GM21526 (cell line): ENCODE measurements at regions not wholly inside any gene's neighbourhood (a gene's known extent, or its start where the extent isn't known, plus 50 kb on each side); places are given as distances from the start of the nearest gene placed in this dataset.

Experiments used
- ATAC-seq: cut with Tn5 transposase; IDR thresholded peaks from one replicate; pipeline ENCODE4 v1.9.1; 2021; ENCODE audit warnings: moderate library complexity; ENCODE audit not compliant: unreplicated experiment, low FRiP score

- ATAC-seq: no peak
These were observed 349.9 kb downstream of the TRIB2 start for GRCh38 chr2:13066676-13067075.

GRCh38 chr2:13067508-13067907 is 350.8 kb downstream of the TRIB2 start:
- no peak for ATAC-seq

GRCh38 chr2:13089971-13090370 is 373.2 kb downstream of the TRIB2 start:
- no peak for ATAC-seq

GRCh38 chr2:13091455-13091854 is 374.7 kb downstream of the TRIB2 start:
- no peak for ATAC-seq

- no peak for ATAC-seq
These were observed 375.2 kb downstream of the TRIB2 start for GRCh38 chr2:13091861-13092378.

- no peak for ATAC-seq
These were observed 376.8 kb downstream of the TRIB2 start for GRCh38 chr2:13093416-13093991.

- no peak for ATAC-seq
These were observed 385.8 kb downstream of the TRIB2 start for GRCh38 chr2:13102397-13103063.

GRCh38 chr2:13103151-13103550 is 386.4 kb downstream of the TRIB2 start:
- ATAC-seq: no peak

GRCh38 chr2:13103778-13104493 is 387.2 kb downstream of the TRIB2 start:
- ATAC-seq: no peak

GRCh38 chr2:13104723-13105122 is 388.0 kb downstream of the TRIB2 start:
- ATAC-seq: no peak

- peak; percentile 91 for ATAC-seq
These were observed 389.6 kb downstream of the TRIB2 start for GRCh38 chr2:13106302-13106701.

- no peak for ATAC-seq
These were observed 392.8 kb downstream of the TRIB2 start for GRCh38 chr2:13109516-13109915.

- no peak for ATAC-seq
These were observed 394.1 kb downstream of the TRIB2 start for GRCh38 chr2:13110825-13111224.

GRCh38 chr2:13113002-13113401 is 396.3 kb downstream of the TRIB2 start:
- ATAC-seq: no peak

- ATAC-seq: no peak
These were observed 397.7 kb downstream of the TRIB2 start for GRCh38 chr2:13114391-13114790.

GRCh38 chr2:13115643-13116042 is 398.9 kb downstream of the TRIB2 start:
- ATAC-seq: no peak

- no peak for ATAC-seq
These were observed 404.4 kb downstream of the TRIB2 start for GRCh38 chr2:13121096-13121495.

- ATAC-seq: no peak
These were observed 411.4 kb downstream of the TRIB2 start for GRCh38 chr2:13128139-13128538.

- ATAC-seq: no peak
These were observed 418.6 kb downstream of the TRIB2 start for GRCh38 chr2:13135369-13135768.

GRCh38 chr2:13135856-13136255 is 419.1 kb downstream of the TRIB2 start:
- ATAC-seq: no peak

- no peak for ATAC-seq
These were observed 420.9 kb downstream of the TRIB2 start for GRCh38 chr2:13137679-13138078.

GRCh38 chr2:13141315-13141714 is 424.6 kb downstream of the TRIB2 start:
- no peak for ATAC-seq
